ENCODE measurements at regions not wholly inside any gene's neighbourhood (a gene's known extent, or its start where the extent isn't known, plus 50 kb on each side); places are given as distances from the start of the nearest gene placed in this dataset.

- H3K4me3 ChIP-seq (ENCODE audit: low read depth, low read length) = no peak overlapping the region
- no peak for DNase-seq (ENCODE audit: low read depth)
- no peak for TF ChIP-seq CTCF (IDR thresholded peaks at IDR 0.05; ENCODE audit: insufficient read depth, low read depth, low read length)
Measured at GRCh38 chr4:147206807-147207206, 261.1 kb upstream of the TTC29 start.

GRCh38 chr4:147207911-147208310, 262.2 kb upstream of the TTC29 start:
- no peak overlapping the region for H3K4me3 ChIP-seq (ENCODE audit: low read depth, low read length)
- no peak for TF ChIP-seq CTCF (IDR thresholded peaks at IDR 0.05; ENCODE audit: insufficient read depth, low read depth, low read length)
- no peak for DNase-seq (ENCODE audit: low read depth)

DNA sequence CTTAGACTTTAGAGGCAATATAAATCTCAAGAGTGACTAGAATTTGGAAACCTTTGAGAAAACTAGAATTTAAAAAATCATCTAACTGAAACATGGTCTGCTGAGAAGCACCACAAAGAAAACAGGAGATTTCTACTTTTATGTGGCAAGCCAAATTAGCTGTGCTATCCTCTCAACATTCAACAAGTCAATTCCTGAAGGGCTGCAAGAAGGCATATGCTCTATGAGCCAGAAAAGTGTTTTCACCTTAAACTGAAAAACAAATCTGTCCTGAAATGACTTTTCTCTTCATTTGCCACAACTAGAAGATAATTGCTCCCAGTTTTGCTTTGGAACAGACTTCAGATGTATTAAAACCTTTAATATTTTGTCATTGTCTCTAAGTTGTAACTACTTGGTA, 263.2 kb upstream of the EDNRA start:
- DNase-seq (ENCODE audit: low read depth) = no peak
- no peak for TF ChIP-seq CTCF (IDR thresholded peaks at IDR 0.05; ENCODE audit: insufficient read depth, low read depth, low read length)
- H3K4me3 ChIP-seq (ENCODE audit: low read depth, low read length) = no peak overlapping the region

GRCh38 chr4:147219145-147219544, 261.8 kb upstream of the EDNRA start:
- no peak for TF ChIP-seq CTCF (IDR thresholded peaks at IDR 0.05; ENCODE audit: insufficient read depth, low read depth, low read length)
- DNase-seq (ENCODE audit: low read depth) = no peak
- no peak overlapping the region for H3K4me3 ChIP-seq (ENCODE audit: low read depth, low read length)

DNA sequence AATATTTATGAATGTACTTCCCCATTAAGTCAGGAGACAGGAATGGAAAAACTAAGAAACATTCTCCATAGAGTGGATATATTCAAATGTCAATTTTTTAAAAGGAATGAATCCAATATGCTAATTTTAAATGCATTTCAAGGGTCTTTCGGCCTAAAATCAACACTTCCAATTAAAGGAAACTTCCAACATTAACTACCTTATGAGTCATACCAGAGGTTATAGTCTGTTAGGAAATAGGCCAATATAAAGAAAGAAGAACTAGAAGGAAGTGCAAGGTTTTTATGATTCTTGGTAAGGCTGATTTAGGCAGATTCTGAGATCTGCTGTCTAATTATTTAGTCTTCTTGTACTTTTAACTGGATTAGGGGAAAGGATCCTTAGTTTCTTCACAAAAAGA, 260.1 kb upstream of the EDNRA start:
- H3K4me3 ChIP-seq (ENCODE audit: low read depth, low read length) = no peak overlapping the region
- peak; percentile 23 for DNase-seq (ENCODE audit: low read depth)
- TF ChIP-seq CTCF (IDR thresholded peaks at IDR 0.05; ENCODE audit: insufficient read depth, low read depth, low read length) = no peak

GRCh38 chr4:147222906-147223305, 258.0 kb upstream of the EDNRA start:
- no peak for DNase-seq (ENCODE audit: low read depth)
- H3K4me3 ChIP-seq (ENCODE audit: low read depth, low read length) = no peak overlapping the region
- TF ChIP-seq CTCF (IDR thresholded peaks at IDR 0.05; ENCODE audit: insufficient read depth, low read depth, low read length) = no peak

GRCh38 chr4:147223576-147223975, 257.3 kb upstream of the EDNRA start:
- H3K4me3 ChIP-seq (ENCODE audit: low read depth, low read length) = no peak overlapping the region
- no peak for TF ChIP-seq CTCF (IDR thresholded peaks at IDR 0.05; ENCODE audit: insufficient read depth, low read depth, low read length)
- no peak for DNase-seq (ENCODE audit: low read depth)
